HG03095 (cell line): ENCODE measurements at regions not wholly inside any gene's neighbourhood (a gene's known extent, or its start where the extent isn't known, plus 50 kb on each side); places are given as distances from the start of the nearest gene placed in this dataset.

Experiments
- ATAC-seq: cut with Tn5 transposase; IDR thresholded peaks from one replicate; pipeline ENCODE4 v1.9.1; 2021; ENCODE audit warnings: moderate library complexity; ENCODE audit not compliant: unreplicated experiment

- no peak for ATAC-seq
These were observed 183.4 kb upstream of the GALNT2 start for GRCh38 chr1:229883504-229884200.

- ATAC-seq: no peak
These were observed 182.3 kb upstream of the GALNT2 start for GRCh38 chr1:229884765-229885164.

- no peak for ATAC-seq
These were observed 181.2 kb upstream of the GALNT2 start for GRCh38 chr1:229885568-229886495.

- ATAC-seq: no peak
These were observed 180.4 kb upstream of the GALNT2 start for GRCh38 chr1:229886636-229887035.

- no peak for ATAC-seq
These were observed 179.8 kb upstream of the GALNT2 start for GRCh38 chr1:229887043-229887822.

GRCh38 chr1:229888157-229888556 lies 178.9 kb upstream of the GALNT2 start:
- no peak for ATAC-seq

- ATAC-seq: no peak
These were observed 178.5 kb upstream of the GALNT2 start for GRCh38 chr1:229888561-229889001.

GRCh38 chr1:229889031-229889517 lies 178.0 kb upstream of the GALNT2 start:
- ATAC-seq: no peak

GRCh38 chr1:229891227-229891626 lies 175.8 kb upstream of the GALNT2 start:
- ATAC-seq: no peak

- ATAC-seq: no peak
These were observed 174.4 kb upstream of the GALNT2 start for GRCh38 chr1:229892515-229893117.

- ATAC-seq: no peak
These were observed 173.1 kb upstream of the GALNT2 start for GRCh38 chr1:229893762-229894444.

GRCh38 chr1:229894532-229894931 lies 172.5 kb upstream of the GALNT2 start:
- ATAC-seq: no peak

GRCh38 chr1:229895605-229896004 lies 171.4 kb upstream of the GALNT2 start:
- ATAC-seq: no peak

GRCh38 chr1:229896306-229896705 lies 170.7 kb upstream of the GALNT2 start:
- no peak for ATAC-seq

- no peak for ATAC-seq
These were observed 170.2 kb upstream of the GALNT2 start for GRCh38 chr1:229896861-229897260.

GRCh38 chr1:229897501-229897900 lies 169.5 kb upstream of the GALNT2 start:
- no peak for ATAC-seq

- ATAC-seq: no peak
These were observed 166.8 kb upstream of the GALNT2 start for GRCh38 chr1:229900220-229900619.

- ATAC-seq: no peak
These were observed 161.9 kb upstream of the GALNT2 start for GRCh38 chr1:229905031-229905545.

GRCh38 chr1:229905652-229906051 lies 161.4 kb upstream of the GALNT2 start:
- ATAC-seq: no peak
